Fibroblast of the aortic adventitia (primary cell): ENCODE measurements at regions not wholly inside any gene's neighbourhood (a gene's known extent, or its start where the extent isn't known, plus 50 kb on each side); places are given as distances from the start of the nearest gene placed in this dataset.

ENCODE experiments used
- DNase-seq: peaks from one replicate; pipeline ENCODE4 v3.0.0-alpha.2; 2010; ENCODE audit warnings: low read depth
- H3K4me3 ChIP-seq: 2 replicates; pipeline ENCODE4 v1.5.1; 2011; ENCODE audit warnings: low read depth, mild to moderate bottlenecking, control low read depth, low read length, moderate library complexity
- TF ChIP-seq, protein P1 (sequence below): IDR thresholded peaks from 2 replicates; pipeline ENCODE4 v1.5.1; 2011; ENCODE audit warnings: mild to moderate bottlenecking, low read length, control low read depth, inconsistent platforms; ENCODE audit not compliant: insufficient read depth

DNA sequence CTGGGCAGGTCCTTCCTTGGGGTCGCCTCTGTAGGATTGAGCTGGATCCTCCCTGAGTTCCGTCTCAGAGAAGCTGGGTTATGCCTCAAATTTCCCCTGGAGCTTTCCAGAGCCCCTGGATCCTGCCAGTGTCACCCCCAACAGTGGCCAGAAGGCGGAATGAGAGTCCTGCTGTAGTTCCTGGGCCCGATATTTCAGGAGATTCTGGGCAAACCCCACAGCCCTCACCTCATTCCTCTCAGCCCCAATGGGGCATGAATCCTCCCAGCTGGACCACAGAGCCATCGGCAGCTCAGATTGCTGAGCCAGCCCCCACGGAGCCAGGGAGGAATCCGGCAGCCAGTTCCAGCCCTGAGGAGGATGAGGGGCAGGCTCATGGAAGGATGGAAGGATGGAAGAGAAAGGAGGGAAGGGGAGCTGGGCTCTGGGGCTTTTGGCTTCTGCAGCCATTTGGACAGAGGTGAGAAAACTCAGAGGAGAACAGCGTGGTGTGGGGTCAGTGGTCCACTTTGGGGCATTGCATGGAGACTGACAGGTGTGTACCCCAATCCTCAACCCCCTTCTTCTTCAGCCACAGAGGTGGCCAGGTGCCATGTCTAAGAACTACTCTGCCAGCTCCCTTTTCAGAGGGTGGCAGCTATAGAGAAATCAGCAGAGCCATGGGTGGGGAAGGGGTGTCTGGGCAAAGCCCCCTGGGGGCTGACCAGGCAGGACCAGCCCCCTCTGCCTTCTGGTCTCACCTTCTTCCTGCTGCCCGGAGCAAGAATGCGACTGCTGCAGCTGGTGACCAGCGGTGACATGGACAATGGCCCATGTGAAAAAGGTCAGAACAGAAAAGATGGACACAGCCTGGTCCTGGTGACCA lies 867.6 kb downstream of the TBC1D22A start:
- TF ChIP-seq, protein P1, sequence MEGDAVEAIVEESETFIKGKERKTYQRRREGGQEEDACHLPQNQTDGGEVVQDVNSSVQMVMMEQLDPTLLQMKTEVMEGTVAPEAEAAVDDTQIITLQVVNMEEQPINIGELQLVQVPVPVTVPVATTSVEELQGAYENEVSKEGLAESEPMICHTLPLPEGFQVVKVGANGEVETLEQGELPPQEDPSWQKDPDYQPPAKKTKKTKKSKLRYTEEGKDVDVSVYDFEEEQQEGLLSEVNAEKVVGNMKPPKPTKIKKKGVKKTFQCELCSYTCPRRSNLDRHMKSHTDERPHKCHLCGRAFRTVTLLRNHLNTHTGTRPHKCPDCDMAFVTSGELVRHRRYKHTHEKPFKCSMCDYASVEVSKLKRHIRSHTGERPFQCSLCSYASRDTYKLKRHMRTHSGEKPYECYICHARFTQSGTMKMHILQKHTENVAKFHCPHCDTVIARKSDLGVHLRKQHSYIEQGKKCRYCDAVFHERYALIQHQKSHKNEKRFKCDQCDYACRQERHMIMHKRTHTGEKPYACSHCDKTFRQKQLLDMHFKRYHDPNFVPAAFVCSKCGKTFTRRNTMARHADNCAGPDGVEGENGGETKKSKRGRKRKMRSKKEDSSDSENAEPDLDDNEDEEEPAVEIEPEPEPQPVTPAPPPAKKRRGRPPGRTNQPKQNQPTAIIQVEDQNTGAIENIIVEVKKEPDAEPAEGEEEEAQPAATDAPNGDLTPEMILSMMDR: no peak
- H3K4me3 ChIP-seq: no peak overlapping the region
- no peak for DNase-seq

DNA sequence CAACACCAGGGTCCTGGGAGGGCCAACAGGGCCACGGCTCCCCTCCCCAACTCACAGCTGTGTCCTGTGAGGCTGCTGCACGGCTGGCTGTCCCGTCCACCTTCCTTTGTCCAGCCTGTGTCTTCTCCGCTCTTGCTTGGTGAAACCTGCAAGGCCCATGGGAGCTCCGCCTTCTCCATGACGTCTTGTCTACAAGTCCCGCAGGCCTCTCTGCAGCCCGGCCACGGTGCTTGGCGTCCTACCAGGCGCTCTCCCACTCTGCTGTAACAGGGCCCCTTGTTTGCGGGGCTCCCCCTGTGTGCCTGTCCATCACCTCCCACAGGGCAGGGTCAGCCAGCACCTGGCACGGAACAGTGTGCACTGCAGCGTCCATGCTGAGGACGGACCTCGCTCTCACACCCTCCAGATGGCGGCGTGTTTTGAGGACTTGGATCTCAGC lies 866.8 kb downstream of the TBC1D22A start:
- H3K4me3 ChIP-seq: no peak overlapping the region
- no peak for DNase-seq
- TF ChIP-seq, protein P1: no peak

DNA sequence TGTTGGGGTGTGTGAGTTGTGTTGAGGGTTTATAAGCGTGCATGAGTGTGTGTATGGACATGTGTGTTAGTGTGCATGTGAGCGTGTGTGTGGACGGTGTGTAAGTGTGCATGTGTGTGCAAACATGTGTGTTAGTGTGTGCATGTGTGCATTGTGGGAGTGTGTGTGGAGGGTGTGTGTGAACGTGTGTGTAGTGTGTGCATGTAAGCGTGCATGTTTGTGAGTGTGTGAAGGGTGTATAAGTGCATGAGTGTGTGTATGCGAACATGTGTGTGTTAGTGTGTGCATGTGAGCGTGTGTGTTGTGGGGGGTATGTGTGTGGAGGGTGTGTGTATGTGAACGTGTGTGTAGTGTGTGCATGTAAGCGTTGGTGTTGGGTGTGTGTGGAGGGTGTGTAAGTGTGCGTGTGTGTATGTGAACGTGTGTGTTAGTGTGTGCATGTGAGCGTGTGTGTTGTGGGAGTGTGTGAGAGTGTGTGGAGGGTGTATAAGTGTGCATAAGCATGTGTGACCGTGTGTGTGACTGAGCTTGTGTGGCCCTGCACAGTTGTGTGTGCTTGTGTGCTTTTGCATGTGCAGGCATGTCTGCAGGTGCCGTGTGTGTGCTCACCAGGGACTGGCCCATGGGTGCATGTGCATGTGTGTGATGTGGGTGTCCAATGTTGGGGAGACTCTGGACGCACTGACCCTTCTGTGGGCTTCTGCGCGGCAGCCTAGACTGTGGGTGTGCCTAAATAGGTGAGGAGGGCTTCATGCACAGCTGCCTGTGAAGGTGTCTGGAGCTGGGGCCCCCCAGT lies 866.2 kb downstream of the TBC1D22A start:
- DNase-seq: no peak
- TF ChIP-seq, protein P1: no peak
- no peak overlapping the region for H3K4me3 ChIP-seq

DNA sequence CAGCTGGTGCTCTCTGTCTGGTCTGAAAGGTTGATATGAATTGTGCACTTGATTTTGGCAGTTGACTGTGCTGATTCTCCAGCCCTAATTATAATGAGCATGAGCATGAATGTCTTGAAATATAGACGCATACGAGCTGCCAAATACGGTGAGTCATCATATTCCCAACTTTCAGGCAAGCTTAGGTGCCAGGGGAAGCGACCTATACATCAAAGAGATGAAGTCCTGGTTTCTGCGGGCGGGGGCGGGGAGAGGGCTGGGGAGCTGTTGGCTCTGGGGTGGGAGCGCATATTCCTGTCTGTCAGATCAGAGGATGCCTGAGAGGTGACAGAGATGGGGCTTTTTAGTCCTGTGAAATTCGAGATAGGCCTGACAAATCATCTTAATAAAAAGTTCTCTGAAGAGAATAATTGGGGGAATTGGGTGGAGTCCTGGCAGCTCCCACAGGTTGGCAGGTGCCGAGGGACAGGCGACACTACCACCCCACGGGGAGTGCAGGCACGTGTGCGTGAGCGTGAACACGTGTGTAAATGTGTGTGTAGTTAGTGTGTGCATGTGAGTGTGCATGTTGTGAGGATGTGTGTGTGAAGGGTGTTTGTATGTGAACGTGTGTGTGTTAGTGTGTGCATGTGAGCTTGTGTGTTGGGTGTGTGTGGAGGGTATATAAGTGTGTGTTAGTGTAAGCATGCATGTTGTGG lies 865.3 kb downstream of the TBC1D22A start:
- TF ChIP-seq, protein P1: no peak
- H3K4me3 ChIP-seq: no peak overlapping the region
- no peak for DNase-seq

DNA sequence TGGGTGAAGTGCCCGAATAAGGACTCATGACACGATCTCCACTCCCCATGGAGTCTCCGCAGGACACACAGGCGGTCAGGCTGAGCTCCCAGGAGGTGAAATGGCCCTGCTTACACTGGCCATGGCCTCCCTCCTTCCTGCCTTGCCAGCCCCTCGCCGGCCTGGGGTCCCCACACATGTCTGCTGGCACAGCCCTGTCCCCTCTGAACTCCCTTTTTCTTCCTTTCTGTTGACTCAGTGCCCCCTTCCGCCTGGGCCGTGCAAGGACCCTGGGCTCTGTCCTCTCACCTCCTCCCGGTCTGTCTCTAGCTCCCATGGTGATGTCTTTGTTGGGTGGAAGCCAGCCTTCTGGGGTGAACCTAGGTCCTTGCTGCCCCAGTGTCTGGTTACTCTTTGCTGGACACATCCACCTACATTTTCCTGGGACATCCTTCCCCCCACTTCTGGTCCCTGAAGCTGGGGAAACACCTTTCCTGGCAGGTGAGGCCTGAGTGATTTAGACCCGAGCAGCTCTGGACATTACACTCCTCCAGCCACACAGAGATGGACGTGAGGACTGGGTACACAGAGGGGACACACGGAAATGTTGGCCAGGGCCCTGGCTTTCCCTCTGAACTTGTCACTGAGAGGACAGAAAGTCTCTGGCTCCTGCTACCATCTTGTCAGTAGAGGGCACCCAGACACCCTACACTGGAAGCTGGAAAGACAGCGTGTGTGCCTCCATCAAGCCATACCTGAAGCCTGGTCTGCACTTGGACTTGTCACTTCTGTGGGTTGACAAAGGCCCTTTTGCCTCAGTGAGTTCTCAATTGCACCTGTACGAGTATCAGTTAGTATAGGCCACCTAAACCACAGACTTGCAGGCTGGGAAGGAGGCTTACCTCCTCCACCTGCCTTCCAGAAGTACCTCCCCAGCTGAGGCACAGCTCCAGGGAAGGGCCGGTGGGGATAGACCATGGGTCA lies 864.3 kb downstream of the TBC1D22A start:
- H3K4me3 ChIP-seq: no peak overlapping the region
- DNase-seq: no peak
- TF ChIP-seq, protein P1: no peak
